Breast epithelium (tissue), 4 donors: ENCODE measurements at regions not wholly inside any gene's neighbourhood (a gene's known extent, or its start where the extent isn't known, plus 50 kb on each side); places are given as distances from the start of the nearest gene placed in this dataset.

Source experiments
- DNase-seq, 2 donors: peaks; one replicate each; pipeline ENCODE4 v3.0.0-alpha.2; 2019; ENCODE audit warnings: low spot score in 2 of 2
- H3K27ac ChIP-seq, 2 donors: fragments of 200-600 bp; sonication (generic) in 1 of 2; one replicate each; pipeline ENCODE4 v1.5.1; 2016 to 2019; ENCODE audit warnings: mild to moderate bottlenecking in 1 of 2
- H3K27me3 ChIP-seq, 2 donors: fragments of 200-600 bp; sonication (generic) in 1 of 2; one replicate each; pipeline versions ENCODE4 v1.5.1 to v1.6.0; 2017 to 2019; ENCODE audit warnings: control low read depth in 1 of 2, mild to moderate bottlenecking in 1 of 2
- H3K36me3 ChIP-seq: fragments of 200-600 bp; one replicate; pipeline ENCODE4 v1.5.1; 2019
- H3K4me1 ChIP-seq, 2 donors: fragments of 200-600 bp; sonication (generic); one replicate each; pipeline ENCODE4 v1.5.1; 2016 to 2019; ENCODE audit warnings: control low read depth in 1 of 2
- H3K4me3 ChIP-seq, 3 donors: fragments of 200-600 bp; sonication (generic); 1 replicate in 2 of 3; 2 replicates in 1 of 3; pipeline ENCODE4 v1.5.1; 2016 to 2019; ENCODE audit warnings: mild to moderate bottlenecking in 3 of 3, moderate library complexity in 2 of 3
- H3K9me3 ChIP-seq, 2 donors: fragments of 200-600 bp; sonication (generic) in 1 of 2; one replicate each; pipeline ENCODE4 v1.5.1; 2016 to 2019; ENCODE audit warnings: control low read depth in 1 of 2
- CTCF ChIP-seq, 3 donors: fragments of 450-650 bp; IDR thresholded peaks; one replicate each; pipeline ENCODE4 v1.5.1; 2016 to 2017; ENCODE audit warnings: antibody characterized with exemption in 3 of 3, mild to moderate bottlenecking in 3 of 3, moderate library complexity in 3 of 3
- POLR2A ChIP-seq: fragments of 450-650 bp; IDR thresholded peaks from one replicate; pipeline ENCODE4 v1.6.1; 2016; ENCODE audit warnings: antibody characterized with exemption, mild to moderate bottlenecking, moderate library complexity
- POLR2AphosphoS5 ChIP-seq, 3 donors: sonication (generic); formaldehyde crosslinking; IDR thresholded peaks; one replicate each; pipeline ENCODE4 v1.6.1; 2017; ENCODE audit warnings: antibody characterized with exemption in 3 of 3
- intact Hi-C: fragments of 100-400 bp; cut with DNase I; formaldehyde crosslinking; loops from one replicate; pipeline ENCODE4 v1.15.1; 2023; ENCODE audit warnings: low total_unique reads

GRCh38 chr11:57047610-57048009 is 58.9 kb downstream of the OR5AK2 start:
- TF ChIP-seq CTCF (IDR thresholded peaks at IDR 0.05), result no peak
- no peak for TF ChIP-seq POLR2A
- TF ChIP-seq POLR2AphosphoS5 (IDR thresholded peaks at IDR 0.05), result no peak
- intact Hi-C loops, result no loop called here
- no peak overlapping the region for H3K4me3 ChIP-seq

GRCh38 chr11:57049749-57050148 is 61.0 kb downstream of the OR5AK2 start:
- H3K27me3 ChIP-seq, result no peaks in the 10 kb centered on the region
- no peak overlapping the region for H3K4me3 ChIP-seq
- intact Hi-C loops, result no loop called here
- TF ChIP-seq POLR2AphosphoS5 (IDR thresholded peaks at IDR 0.05) (no peak), POLR2A (no peak), CTCF (IDR thresholded peaks at IDR 0.05) (no peak)
- DNase-seq, result no peak
- peaks cover 0 to 18% of the 10 kb centered on the region in 2 donors for H3K9me3 ChIP-seq
- H3K36me3 ChIP-seq, result no peaks in the 10 kb centered on the region
- no peak overlapping the region for H3K27ac ChIP-seq
- no peaks in the 10 kb centered on the region for H3K4me1 ChIP-seq

More at GRCh38 chr11:57047610-57048009, 58.9 kb downstream of the OR5AK2 start:
- H3K27me3 ChIP-seq, result no peaks in the 10 kb centered on the region
- H3K36me3 ChIP-seq, result no peaks in the 10 kb centered on the region
- no peak for DNase-seq
- no peaks in the 10 kb centered on the region for H3K4me1 ChIP-seq
- H3K9me3 ChIP-seq, result peaks cover 0 to 27% of the 10 kb centered on the region in 2 donors
- no peak overlapping the region for H3K27ac ChIP-seq

GRCh38 chr11:57054817-57055216 is 66.1 kb downstream of the OR5AK2 start:
- Histone ChIP-seq H3K4me1 (no peaks in the 10 kb centered on the region), H3K9me3 (peaks cover 0 to 9% of the 10 kb centered on the region in 2 donors), H3K36me3 (no peaks in the 10 kb centered on the region), H3K27me3 (no peaks in the 10 kb centered on the region), H3K27ac (no peak overlapping the region), H3K4me3 (no peak overlapping the region)
- TF ChIP-seq POLR2A (no peak), CTCF (IDR thresholded peaks at IDR 0.05) (no peak), POLR2AphosphoS5 (IDR thresholded peaks at IDR 0.05) (no peak)
- DNase-seq, result no peak
- intact Hi-C loops, result no loop called here

GRCh38 chr11:57055744-57056143 is 67.0 kb downstream of the OR5AK2 start:
- no peaks in the 10 kb centered on the region for H3K36me3 ChIP-seq
- no peaks in the 10 kb centered on the region for H3K4me1 ChIP-seq
- peaks cover 0 to 9% of the 10 kb centered on the region in 2 donors for H3K9me3 ChIP-seq
- no peak overlapping the region for H3K27ac ChIP-seq
- H3K27me3 ChIP-seq, result no peaks in the 10 kb centered on the region
- no peak for DNase-seq
- intact Hi-C loops, result no loop called here
- TF ChIP-seq CTCF (IDR thresholded peaks at IDR 0.05) (no peak), POLR2A (no peak), POLR2AphosphoS5 (IDR thresholded peaks at IDR 0.05) (no peak)
- no peak overlapping the region for H3K4me3 ChIP-seq

DNA sequence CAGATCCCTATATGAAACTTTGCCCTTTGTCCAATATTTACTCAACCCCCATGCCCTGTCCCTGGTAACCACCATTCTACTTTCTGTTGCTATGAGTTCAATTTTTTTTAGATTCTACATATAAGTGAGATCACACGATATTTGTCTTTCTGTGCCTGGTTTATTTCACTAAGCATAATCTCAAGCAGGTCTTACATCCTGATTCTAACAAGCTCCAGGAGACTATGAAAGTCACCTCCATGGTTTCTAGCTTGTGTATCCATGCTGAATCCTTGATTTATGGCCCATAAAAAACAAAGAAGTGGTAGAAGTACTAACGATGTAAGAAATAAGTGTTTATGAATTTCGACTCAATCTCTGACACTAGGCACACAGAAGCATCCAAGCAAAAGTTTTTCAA is 68.0 kb downstream of the OR5AK2 start:
- TF ChIP-seq POLR2AphosphoS5 (IDR thresholded peaks at IDR 0.05) (no peak), POLR2A (no peak), CTCF (IDR thresholded peaks at IDR 0.05) (no peak)
- intact Hi-C loops, result no loop called here

More for the DNA sequence above, 68.0 kb downstream of the OR5AK2 start:
- Histone ChIP-seq H3K27me3 (no peaks in the 10 kb centered on the region), H3K4me1 (no peaks in the 10 kb centered on the region), H3K9me3 (peaks cover 0 to 14% of the 10 kb centered on the region in 2 donors), H3K4me3 (no peak overlapping the region), H3K36me3 (no peaks in the 10 kb centered on the region), H3K27ac (no peak overlapping the region)
- no peak for DNase-seq
